ENCODE measurements at regions not wholly inside any gene's neighbourhood (a gene's known extent, or its start where the extent isn't known, plus 50 kb on each side); places are given as distances from the start of the nearest gene placed in this dataset.

DNA sequence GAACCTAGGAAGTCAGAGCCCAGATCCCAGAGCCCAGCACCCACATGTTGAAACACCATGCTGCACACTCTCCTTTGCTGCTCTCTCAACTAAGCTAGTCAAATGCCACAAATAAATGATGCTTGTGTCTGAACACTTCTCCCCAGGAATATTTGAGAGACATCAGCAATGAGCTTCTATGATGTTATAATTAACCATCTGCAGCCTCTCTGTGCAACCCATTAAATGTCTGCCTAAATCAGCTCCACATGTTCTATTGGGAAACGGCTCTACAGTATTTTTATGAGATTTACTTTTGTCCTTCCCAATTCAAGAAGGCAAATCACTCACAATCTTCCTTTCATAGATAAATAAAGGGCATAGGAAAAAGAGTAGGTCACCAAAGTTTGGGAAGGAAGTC, 266.8 kb upstream of the PARD3B start:
- no peak for DNase-seq

DNA sequence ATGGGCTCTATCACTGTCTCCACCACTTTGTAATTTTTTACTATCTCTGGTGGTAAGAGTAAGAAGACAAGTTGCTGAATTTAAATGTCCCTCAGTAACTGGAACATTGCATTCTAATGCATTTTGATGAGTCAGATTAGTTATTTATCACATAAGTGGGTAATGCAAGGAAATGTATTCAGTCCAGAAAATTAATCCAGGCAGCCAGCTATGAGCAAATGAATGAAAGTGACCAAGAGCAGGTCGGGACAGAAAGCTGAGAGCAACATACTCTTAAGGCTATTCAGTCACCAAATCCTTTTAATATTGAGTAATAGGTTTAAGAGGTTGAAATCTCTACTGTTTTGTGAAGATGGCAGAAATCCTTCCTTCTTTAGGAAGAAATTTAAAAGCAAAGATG, 265.5 kb upstream of the PARD3B start:
- DNase-seq: no peak

DNA sequence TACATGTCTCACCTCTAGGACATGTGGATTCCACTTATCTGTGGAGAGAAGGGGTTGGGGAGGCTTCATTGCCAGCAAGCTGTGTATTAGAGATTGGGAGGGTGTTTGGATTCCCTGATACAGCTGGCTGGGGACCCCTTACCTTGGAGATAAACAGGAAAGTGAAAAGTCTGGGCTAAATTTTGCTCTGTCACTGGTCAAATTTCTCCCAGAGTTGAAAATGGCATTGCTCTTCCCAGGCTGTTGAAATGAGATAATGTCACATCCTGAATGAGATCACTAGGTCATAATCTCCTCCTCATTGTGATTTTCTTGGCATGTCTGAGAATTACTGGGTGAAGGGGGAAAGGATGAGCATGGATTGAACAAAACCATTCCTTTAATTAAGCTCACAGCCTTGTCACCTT, 265.0 kb upstream of the PARD3B start:
- DNase-seq: no peak

DNA sequence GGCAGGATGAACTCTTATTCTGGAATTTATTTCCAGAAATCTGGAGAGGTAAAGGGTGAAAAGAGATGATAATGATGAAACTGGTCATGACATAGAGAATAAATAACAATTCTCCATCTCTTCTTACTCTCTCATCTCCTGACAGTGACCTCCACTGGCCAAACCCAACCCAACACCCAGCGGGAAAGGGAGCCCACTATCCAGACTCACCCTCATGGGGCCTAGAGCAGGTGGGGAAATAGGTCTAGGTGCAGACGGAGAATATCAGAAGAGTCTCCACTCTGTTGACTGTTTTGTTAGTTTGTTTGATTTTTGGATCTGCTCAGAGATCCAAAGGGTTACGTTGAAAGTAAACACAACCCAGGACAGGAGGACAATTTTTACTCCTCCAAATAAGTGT, 263.2 kb upstream of the PARD3B start:
- DNase-seq: no peak

DNA sequence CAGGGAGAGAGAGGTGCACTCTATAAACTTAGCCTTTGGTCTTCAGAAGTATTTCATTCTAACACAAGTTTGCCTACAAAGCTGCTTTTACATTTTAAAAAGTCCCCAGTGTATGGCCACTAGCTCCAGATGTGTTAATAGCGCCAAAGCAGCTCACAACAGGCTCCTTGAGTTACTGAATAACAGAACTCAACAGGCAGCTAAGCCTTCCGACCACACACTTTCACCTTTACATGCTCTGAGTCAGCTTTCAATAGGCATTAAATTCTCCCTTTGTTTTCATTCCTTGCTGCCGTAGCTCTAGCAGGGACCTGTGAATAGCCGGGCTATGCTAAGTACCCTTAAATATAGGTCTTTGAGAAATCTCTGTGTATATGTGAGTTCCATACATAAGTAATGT, 262.8 kb upstream of the PARD3B start:
- no peak for DNase-seq

DNA sequence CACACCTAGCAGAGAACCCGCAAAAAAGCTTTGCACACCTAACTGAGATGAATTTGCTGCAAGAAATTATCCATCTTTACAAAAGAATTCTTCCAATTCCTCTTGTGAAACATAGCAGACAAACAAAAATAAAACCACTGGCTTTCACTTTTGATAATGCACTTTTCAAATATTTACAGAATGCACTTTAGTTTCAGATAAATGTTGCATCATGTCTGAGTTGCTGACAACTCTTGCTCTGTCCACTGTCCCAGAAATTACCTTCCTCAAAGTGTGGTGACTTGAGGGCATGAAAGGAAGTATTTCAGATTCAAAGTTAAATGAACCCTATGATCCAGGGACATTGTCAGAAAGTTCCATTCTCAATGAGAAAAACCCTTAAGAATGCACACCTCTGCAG, 256.2 kb upstream of the PARD3B start:
- DNase-seq: no peak

DNA sequence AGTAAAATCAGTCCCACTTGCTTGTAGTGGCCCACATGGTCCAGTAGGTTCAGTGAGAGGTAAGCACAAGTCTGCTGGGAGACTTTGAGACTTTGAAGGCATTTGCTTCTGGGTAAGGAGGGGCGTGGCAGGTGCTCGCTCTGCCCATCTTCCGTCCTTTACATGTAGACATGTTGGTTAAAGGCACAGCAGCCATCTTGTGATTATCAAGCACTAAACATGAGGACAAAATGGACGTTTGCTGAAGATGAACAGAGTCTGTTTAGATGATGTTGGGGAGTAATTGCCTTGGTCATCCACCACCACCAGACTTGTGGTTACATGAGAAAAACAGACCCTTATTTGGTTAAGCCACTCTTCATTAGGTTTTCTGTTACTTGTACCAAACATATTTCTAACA, 252.8 kb upstream of the PARD3B start:
- no peak for DNase-seq

DNA sequence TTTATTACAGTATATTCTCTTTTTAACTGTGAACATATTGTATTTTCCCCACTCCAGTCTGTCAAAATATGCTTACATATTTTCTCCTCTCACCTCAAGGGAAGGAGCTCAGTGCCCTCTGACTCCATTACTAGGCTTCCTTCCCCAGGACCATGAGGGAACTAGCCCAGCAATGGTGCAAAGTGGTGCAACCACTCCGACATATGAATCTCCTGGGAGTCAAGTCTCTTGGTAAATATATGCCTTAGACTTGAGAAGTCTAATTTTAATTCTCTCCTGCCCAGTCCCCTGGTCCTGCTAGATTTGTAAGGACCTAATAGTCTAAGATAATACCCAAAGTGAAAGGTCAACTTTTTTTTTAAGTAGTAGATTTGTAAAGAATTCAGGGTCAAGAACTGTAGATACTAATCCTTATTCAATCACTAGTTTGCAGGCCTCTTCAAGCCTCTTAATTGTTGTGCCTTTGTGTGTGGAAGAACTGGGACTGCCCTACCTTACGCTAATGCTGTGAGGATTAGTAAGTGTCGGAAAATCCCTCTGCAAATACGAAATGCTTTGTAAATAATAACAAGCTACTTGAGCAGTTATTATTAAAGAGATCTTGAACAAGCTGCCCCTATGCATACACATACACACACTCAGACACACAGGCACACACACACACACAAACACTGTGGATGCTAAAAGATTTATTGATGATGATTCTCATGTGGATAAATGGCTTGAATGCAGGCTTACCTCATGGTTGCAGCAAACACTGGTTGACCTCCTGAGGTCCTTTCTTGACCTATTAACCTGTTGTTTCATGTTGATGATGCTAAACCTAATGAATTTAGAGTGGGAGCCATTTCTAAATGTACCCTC, 251.2 kb upstream of the PARD3B start:
- no peak for DNase-seq

DNA sequence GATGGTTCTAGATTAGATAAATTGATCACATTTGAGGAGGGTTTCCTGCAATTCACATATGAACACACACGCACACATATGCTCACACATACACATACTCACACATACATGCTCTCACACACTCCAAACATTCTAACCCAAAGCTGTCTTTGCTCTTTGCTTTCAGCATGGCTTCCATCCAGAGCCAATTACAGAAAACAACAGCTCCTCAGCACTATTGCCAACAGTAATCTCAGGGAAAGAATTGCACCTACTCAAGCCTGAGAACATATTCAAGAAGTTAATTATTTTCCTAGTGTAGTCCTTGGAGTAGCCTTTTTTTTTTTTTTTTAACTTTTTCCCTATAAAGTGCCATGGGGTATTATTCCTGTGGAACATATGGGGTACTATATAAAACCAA, 246.9 kb upstream of the PARD3B start:
- DNase-seq: no peak

DNA sequence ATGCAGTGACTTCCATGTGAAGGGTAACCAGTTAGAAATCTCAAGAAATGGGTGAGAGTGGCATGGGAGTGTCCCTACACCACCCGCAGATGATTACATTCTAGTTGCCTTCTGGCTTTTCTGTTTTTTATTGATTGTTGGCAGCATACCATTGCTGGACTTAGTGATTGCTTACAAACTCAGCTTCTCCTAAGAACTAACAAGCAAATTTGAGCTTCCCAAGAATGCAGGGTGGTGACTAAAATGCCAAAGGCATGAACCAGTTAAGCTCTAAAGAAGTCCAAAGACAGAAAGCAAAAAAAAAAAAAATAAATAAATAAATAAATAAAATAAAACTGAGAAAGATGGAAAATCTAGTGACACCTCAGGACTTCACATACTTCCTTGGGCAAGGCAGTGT, 245.5 kb upstream of the PARD3B start:
- DNase-seq: no peak

DNA sequence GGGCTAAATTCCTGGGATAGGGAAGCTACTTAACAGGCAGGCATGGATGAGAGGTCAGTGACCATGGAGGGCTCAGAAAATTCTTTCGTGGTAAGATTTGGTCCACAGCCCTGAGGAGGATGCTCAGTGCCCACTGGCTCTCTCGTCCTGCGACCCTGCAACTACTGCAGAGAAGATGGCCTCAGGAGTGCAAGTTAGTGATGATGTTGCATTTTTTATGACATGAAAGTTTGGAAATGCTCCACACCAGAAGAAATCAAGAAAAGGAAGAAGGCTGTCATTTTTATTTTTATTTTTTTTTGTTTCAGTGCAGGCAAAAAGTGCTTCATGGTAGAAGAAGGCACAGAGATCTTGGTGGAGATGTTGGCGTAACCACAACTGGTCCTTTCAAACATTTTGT, 238.6 kb upstream of the PARD3B start:
- DNase-seq: no peak

DNA sequence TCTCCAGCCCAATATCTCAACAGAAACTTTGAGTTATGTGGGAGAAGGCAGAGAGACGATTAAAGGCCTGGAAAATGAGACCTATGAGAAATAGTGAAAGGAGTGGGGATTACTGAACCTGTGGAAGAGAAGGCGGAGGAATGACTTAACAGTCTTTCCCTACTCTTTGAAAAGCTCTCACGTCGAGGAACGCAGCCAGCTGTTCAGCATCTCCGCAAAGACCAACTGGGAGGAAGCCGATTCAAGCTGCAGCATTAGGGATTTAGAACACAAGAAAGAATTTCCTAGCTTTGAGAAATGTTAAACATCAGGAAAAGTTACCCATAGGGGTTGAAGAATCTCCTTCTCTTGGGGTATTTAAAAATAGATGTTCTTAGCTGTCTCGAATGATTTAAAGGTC, 233.2 kb upstream of the PARD3B start:
- DNase-seq: no peak

DNA sequence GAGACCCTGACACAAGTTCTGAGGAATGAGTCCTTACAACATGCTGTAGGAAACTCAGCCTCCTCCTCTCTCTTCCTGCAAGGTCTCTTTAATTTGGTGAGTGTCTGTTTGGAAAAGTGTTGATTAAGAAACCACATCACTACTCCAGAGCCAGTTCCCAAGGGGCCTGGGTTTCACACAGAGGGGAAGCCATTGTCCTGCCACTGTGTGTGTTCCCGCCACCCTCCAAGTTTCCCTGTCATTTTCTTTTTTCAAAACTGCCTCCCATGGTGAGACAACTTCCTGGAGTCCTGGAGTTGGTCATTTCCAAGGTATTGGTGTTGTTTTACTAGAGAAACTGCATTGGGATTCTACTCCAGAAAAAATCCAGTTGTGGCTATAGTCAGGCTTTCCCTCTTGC, 232.0 kb upstream of the PARD3B start:
- no peak for DNase-seq

DNA sequence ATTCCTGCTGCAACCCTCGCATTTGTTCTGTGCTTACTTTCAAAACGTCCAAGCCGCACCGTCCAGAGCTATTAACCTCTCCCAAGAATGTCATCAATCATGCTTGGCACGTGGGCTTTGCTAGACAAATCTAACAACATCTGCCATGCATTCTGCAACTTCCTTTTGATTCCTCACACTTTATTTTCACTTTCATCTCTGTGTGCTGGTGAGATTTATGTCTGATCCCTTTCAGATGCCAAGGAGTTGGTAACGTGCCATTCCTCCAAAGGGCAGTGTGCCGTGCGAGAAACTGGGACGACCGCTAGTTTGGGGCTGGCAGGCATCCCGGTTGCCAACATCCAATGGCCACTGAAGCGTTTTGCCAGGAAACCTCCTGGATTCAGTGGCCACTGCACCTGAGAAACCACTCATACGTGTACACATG, 230.0 kb upstream of the PARD3B start:
- DNase-seq: no peak

DNA sequence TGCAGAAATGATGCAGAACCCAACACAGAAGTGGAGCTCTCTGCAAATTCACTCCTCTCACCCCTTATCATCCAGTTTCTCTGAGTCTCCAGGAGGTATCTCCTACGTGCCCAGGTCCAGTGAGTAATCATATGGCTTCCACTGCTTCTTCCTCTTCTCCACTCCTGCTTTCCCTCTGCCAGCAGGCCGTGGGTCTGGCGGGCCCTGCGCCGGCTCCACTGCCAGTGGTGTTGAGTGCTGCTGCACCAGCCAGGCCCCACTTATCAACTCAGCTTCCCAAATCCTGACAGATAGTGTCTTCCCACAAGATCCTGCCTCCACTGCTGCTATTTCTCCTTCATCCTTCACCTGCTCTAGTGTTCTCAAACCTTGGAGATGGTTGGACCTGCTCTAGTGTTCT, 227.6 kb upstream of the PARD3B start:
- DNase-seq: no peak

DNA sequence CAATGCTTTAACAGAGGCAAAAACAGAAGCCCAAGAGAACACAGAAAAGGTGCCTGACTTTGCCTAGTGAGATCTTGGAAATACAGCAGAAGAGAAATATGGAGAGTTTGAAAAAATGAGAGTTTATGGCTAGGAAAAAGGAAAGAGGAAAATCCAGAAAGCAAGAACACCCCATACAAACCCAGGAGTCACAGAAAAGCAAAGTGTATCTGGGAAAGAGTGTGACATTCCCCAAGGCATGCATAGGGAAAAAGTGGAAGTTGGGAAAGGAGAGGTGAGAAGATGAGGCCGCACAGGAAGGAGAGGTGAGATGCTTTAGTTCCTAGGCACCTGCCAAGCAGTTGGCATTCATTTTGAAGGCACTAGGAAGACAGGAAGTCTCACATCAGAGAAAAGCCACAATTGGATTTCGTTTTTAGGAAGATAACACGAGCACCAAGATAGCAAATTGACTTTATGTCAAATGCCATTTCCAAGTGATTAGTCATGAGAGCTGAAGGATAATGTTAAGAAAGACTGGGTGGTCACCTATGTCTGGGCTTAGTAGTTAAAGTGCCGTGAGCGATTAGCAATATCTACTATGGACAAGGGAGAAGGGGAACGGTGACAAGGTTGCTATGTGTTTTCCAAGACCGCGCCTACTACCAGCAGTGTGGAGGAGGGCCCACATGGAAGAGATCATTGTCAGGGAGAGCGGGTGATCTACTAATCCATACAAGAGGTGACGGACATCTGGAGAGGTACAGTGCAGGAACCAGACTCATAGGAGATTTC, 224.1 kb upstream of the PARD3B start:
- DNase-seq: no peak

DNA sequence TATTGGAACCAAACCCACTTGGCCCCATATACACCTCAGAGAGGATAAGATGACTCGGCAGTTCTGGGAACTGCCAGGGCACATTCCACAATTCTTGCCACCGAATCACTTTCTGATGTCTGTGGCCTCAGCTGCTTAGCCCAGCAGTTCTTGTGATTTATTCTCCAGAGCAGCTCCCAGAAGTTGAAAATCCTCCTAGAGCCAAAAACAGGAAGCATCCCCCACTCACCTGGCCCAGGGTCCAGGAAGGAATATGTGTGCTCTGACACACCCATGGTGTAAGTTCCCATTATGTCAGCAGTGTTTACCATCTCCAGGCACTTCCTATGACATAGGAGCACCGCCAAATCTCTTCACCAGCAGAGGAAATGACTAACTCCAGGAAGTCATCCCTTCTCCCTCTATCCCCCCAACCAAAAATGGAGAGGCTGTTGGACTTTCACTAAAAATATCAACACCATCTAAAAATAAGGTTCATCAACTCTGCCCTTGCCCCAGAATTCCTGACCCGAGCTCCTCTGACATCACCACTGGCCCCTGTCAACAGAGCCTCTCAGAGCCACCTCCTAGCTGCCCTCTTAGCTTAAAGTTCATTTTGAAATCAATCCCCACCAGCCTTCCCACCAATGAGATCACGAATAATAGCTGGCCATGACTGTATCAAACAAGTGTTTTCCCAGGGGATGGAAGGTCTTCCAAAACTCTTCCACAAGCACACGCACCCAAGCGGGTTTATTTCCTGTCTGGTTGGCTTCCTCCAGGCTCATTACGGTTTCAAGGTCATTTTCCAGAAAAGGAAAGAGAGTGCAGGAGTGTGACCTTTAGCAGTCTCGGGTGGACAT, 223.1 kb upstream of the PARD3B start:
- no peak for DNase-seq

DNA sequence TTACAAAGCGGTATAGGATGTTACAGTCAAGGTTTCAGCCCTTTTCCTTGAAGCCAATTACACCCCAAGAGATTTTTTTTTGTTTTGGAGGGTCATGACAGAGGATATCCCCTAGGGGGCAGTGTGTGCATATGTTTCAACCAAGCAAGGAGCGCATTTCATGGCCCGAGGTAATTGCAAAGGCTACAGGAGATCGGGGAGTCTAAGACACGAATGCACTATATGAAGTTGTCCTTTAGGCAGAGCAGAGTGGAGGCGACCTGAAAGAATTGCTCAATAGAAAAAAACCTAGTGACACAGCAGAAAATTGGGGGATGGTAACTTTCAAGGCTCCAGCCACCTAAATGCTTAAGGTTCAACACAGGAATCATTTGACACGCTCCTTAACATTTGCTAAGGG, 219.8 kb upstream of the PARD3B start:
- peak; percentile 56 for DNase-seq

DNA sequence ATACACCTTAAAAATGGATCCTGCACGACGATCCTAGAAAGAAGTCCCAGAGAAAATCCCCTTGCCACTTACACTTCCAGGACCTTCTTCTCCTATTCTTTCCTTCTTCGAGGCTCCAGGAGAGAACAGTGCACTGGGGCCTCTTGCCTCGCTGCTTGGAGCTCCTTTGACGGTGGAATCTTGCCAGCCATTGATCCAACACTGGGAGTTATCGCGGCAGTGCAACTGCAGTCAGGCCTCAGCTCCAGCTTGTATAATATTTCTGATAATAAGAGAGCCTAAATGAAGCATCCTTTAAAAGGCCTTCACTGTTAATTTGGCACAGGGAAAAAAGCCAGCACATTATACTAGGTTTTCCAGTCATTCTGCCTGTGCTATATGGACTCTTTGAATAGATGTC, 216.9 kb upstream of the PARD3B start:
- no peak for DNase-seq

DNA sequence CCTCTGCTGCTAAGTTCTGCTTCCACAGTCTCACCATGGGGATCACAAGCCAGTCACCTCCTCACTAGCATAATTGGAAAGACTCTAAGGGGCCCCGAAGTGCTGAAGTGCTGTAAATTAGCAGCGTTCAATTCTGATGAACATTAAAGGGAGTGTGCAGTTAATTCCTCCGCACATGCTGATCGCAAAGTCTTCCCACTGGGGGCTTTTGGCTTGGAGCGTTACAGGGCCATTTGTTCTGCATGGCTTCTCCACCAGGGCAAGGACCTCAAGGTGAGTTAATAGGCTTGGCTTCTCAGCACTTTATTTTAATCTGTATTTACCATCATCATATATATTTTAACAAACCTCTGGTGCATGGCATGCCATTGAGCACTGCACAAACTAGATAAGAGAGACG, 216.3 kb upstream of the PARD3B start:
- DNase-seq: no peak

DNA sequence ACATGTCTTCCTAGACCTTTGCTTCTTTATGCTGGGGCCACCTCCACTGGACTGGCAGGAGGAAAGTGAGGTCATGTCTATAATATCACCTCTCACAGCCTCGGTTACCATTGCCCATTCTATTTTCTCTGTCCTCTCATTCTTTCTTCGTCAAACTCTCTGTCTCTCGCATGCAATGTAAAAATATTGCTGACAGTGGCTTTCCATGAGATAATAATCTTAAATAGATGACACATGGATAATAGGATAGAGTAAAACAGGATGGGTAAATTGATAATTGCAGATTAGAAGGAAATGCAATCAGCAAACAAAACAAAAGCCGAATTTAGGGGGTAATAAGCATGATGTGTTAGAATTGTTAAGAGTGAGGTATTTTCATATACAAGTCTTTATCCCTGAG, 215.7 kb upstream of the PARD3B start:
- DNase-seq: no peak

DNA sequence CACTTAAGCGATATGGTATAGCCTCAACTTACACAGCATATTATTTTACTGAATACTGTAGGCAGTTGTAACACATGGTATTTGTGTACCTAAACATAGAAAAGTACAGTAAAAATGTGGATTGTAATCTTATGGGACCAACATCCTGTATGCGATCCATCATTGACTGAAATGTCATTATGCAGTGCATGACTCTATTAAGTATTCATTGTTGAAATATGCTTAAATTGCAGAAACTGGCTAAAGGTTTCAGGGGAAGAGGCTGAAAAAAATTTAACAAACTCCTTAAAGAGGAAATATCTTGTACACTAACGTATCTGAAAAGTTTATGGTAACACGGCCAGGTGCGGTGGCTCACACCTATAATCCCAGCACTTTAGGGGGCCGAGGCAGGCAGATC, 214.1 kb upstream of the PARD3B start:
- no peak for DNase-seq

DNA sequence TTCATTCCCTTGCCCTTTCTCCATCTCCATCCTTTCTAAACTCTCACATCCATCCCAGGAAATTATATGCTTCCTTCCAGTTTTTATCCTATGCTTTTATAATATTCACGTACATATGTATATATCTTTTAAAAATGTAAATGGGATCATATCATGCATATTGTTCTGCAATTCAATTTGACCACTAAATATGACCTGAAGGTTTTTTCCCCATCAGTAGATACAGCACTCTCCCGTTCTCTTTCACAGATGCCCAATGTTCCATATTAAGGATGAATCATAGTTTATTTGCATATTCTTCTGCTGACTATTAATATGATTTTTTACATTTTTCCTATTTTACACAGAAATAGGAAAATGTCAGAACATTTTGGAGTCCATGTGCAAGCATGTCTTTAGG, 213.3 kb upstream of the PARD3B start:
- no peak for DNase-seq

DNA sequence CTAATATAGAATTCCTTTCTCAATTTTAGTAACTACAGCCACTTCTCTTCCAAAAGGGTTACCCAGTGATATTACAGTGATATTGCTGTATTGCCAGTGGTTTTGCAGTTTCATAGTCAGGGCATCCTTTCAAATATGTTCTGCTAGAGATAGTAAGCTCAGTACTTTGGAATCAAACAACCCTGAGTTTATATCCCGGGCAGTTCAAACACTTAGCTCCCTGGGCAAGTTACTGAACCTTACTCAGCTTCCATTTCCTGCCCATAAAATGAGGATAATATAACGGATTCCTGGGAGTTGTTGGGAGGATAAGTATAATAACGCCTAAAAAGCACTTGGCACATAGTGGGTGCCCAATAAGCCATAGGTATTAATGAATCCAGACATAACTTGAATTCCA, 212.6 kb upstream of the PARD3B start:
- no peak for DNase-seq

Data from stimulated activated CD4-positive, alpha-beta T cell treated with anti-CD3 and anti-CD28 coated beads, Interleukin-15, amount 100 ng/mL, for 24 hours (primary cell).